DMS 273 (cell line): ENCODE measurements at regions not wholly inside any gene's neighbourhood (a gene's known extent, or its start where the extent isn't known, plus 50 kb on each side); places are given as distances from the start of the nearest gene placed in this dataset.

Experiments used
- DNase-seq: peaks from one replicate; lab custom pipeline; 2025; ENCODE audit not compliant: unreplicated experiment; lab: John Stamatoyannopoulos, UW

DNA sequence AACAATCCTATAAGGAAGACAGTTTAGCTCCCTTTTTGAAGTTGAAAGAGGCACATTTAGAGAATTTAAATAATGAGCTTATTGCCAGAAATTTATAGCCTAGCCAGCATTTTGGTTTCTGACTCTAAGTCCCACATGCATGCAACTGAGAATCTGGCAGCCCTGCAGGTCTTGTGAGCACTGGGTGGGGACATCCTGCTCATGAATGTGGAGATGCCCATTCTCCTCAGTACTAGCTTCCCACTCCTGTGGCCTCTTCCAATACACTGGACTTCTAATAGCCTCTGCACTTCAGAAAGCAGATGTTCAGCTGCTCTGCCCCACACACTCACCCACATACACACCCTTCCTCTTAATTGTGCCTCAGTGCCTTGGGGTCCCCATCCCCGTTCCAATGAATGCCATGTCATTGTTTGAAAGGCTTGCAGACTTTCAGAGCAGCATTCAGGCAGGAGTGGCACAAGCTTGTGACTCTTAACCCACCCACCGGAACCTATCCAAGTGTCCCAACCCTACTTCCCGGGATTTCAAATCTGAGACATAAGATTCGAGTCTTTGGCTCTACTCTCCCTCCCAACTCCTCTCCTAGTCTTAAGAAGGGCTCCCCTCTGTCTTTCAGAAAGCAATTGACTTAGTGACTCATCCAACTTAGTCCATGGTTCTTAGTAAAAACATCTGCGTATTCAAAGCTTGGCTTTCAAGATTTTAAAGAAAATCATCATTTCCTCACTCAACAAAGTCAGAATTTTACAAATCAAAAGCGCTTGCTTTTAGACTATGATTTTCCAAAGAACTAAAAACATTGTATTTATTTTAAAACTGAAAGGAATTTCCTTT, 80.0 kb upstream of the FREM2 start:
- no peak for DNase-seq

DNA sequence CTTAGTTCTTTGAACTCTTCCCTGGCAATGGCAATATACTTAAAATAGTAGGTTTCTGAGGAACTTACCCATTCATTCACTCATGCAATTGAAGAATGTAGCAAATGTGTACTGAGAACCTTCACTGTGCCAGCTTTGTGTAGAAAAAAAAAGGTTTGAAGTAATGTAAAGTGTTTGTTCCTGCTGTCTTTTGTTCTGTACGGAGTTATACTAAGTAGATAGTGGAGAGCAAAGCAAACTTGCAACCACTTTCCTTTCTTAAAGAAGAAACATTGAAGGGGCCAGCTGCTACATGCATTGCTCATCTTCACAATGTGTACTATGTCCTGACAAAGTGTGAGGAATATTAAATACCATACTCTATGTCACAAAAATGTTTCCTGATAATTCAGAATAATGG, 68.9 kb upstream of the FREM2 start:
- no peak for DNase-seq

DNA sequence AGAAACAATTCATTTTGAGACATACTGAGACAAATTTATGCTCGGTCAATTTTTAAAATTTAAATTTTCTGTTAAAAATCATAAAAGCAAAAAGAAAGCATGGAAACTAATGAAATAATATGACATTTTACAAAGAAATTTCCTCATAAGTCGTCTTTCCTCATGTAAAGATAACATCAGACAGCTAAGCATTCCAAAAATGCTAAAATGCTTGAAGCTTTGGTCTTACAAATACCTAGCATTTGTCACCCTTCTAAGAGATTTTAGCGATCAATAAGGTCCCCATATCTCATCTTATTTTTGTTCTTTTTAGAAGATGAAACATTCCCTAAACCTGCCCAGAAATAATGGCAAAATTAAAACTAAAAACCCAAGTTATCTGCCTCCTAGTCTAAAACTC, 68.5 kb upstream of the FREM2 start:
- DNase-seq: no peak

DNA sequence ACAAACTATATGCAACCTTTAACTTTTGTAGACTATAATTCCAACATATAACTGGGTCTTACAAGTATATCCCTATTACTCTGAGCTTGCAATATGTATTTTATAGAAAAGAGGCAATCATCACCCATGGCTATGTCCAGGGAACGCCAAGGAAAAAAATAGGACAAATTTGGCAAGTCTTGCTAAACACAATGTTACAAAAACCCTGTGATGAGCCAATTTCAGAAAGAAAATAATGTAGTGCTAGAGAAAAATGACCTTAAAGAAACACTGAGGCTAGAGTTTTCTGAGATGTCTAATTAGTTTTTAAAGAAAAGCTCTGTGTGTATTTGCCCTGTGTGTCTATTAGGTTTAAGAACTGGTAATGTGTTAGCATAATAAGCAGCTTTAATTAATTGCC, 68.0 kb upstream of the FREM2 start:
- DNase-seq: no peak

DNA sequence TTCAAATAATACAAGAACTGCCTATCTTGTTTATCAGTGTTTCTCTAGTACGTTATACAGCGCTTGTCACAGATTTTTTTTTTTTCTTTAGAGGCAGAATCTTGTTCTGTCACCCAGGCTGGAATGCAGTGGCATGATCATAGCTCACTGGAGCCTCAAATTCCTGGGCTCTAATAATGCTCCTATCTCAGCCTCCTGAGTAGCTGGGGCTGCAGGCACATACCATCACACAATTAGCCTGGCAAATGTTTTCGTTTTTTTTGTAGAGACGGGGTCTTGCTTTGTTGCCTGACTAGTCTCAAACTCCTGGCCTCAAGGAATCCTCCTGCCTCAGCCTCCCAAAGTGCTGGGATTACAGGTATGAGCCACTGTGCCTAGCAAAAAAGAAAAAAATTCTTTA, 66.0 kb upstream of the FREM2 start:
- no peak for DNase-seq

DNA sequence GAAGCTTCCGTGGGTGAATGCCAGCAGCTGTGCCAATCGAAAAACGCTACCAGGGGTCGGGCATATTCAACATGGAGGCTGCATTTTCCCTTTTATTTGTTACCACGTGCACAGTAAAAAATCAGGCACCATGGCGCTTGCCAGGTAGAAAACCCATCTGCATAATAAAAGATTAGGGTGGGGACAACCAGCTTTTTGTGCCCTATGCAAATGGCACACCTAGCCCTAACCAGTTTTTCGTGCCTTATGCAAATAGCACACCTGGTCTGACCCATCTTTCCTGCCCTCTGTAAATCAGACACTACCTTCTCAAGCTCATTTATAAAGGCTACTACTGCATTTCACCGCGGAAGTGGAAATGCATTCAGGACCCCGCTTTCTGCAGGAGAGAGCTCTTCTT, 62.1 kb upstream of the FREM2 start:
- no peak for DNase-seq

DNA sequence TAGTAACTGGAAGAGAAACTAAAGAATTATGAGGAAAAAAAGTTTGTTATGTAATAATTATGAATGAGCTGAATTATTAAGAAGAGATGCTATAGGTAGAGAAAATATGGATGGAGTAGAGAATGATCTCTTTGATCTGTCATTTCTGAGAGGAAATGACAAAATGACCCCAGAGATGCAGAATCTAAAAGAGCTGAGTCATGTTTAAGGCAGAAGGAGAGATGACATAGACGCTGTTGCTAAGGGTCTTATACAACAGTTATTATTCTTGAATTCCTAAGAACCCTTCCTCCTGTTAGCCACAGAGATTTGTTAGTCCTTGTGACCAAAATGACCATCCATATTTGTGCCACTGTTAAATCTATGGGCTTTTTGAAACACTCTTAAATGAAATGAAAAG, 58.3 kb upstream of the FREM2 start:
- DNase-seq: no peak

DNA sequence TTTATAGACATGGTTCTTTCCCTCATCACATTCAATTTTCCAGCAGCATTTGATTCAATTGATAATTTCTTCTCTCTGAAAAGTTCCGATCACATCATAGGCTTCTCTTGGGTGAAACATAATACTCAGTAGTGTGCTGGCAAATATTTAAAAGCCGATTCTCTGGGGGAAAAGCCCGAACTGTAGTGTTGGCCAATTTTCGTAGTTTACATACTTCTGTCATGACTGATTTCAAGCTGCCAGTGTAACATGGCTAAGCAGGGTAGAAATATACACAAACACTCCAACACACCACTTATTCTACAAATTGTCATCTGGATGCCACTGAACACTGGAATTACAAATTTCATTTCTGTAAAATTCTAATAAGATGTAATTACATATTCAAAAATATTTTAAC, 56.1 kb upstream of the FREM2 start:
- no peak for DNase-seq

DNA sequence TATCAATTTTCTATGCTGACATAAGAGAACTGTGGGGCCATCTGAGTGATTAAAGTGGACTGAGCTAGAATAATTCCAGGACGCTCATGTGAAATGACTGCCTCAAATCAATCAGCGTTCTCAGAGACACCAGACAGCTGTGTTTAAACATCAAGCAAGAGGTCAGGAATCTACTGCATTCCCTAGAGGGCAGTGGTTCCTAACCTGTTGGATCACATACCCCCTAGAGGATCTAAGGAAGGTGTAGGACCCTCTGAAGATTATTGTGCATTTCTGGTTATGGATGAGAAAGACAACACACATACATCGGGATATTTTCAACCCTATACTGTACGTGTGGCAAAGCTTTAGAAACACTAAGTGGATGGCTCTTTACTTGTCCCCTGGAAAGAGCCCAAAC, 51.8 kb upstream of the FREM2 start:
- DNase-seq: no peak

DNA sequence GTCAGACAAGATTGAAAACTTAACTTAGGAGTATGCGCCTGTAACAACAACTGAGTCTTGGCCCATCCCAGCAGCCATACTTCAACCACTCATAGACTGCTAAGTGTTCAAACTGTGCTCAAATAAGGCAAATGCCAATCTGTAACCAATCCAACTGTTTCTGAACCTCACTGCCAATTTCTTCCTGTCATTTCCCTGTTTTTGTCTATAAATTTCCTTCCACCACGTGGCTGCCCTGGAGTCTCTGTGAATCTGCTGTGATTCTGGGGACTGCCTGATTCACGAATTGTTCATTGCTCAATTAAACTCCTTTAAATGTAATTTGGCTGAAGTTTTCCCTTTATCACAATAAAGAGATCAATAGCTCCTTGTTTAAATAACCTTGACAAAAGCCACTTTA, 50.8 kb upstream of the FREM2 start:
- no peak for DNase-seq

DNA sequence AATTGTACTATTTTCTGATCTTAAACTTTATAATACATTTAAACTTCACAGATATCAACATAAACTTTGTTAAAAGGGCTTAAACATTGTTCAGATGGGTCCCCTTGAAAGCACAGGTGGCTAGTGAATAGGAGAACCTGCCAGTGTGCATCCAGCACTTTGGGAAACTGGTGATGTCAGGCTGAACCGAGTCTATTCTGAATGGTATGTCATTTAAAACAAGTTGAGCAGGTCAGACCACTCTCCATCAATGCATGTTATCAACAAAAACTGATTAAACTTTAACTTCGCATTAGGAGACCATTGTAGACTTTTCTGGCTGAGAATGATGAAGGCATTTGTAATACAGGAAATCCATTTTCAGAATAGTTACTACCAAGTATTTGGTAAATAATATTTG, 50.1 kb upstream of the FREM2 start:
- DNase-seq: no peak
